GM19438 (cell line): ENCODE measurements at regions not wholly inside any gene's neighbourhood (a gene's known extent, or its start where the extent isn't known, plus 50 kb on each side); places are given as distances from the start of the nearest gene placed in this dataset.

Source experiments
- ATAC-seq: cut with Tn5 transposase; IDR thresholded peaks from one replicate; pipeline ENCODE4 v1.9.1; 2021; ENCODE audit warnings: low read depth; ENCODE audit not compliant: unreplicated experiment

DNA sequence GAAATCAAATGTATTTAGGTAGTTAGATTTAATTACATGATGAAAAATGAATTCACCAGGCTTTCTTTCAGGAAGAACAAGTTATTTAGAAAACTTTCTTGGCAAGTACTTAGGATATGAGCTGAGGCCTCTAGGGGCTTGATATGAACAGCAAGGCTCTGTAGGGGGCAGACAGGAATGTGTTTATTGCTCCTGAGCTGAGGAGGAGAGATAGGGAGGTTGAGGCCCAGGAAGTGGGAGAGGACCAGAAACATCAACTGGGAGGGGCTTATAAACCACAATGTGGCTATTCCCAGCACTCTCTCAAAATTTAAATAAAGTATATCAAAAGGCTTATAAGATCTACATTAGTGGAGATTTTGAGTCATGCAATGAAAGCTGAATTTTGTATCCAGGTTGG, 154.0 kb upstream of the MAF start:
- ATAC-seq, result no peak

DNA sequence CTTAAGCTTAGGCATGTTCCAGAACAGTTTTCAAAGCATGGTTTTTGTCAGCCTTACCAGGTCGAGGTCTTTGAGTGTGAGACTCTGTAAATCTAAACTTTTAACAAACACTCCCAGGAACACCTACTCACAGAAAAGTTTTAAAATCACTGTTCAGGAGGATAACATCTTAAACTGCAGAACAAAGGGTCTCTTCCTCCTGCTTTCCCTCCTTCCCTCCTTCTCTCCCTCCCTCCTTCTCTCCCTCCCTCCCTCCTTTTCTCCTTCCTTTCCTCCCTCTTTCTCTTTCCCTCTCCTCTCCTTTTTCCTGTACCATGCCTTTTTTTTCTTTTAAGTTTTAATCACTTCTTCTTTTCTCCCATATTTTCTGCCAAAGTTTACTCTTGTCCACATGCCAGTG, 153.5 kb upstream of the MAF start:
- no peak for ATAC-seq

DNA sequence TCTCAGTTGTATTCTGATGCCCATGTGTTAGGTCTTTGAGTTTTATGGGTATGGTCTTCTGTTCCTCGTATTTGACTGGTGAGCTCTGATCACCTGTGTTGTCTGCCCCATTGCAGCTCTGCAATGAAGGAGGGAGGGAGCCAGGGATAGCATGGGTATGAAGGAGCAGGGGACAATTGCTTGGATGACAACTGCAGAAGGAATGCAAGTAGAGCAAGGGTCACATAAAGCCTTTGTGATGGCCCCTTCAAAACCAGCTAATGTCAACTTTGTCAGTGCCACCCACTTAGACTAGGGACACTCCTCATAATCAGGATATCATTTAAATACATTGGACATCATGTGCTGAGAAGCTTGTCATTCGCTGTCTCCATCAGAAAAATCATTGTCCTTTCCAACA, 152.7 kb upstream of the MAF start:
- ATAC-seq, result no peak

DNA sequence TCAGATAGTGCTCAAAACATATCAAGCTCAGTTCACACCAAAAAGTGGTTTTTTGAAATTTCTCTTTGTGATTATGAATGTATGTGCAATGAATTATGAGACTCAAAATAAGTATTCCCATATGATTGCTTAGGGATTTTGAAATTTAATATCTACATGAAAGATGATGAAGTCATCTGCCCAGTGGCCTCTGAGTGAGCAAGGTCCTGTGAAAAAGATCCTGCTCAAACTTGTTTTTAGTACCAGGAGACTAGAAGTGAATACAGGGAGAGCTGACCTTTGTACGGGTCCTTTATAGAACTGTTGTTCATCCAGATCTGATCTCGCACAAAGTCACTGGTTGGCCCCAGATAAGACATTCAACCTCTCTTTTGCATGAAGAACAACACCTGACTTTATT, 151.9 kb upstream of the MAF start:
- no peak for ATAC-seq

DNA sequence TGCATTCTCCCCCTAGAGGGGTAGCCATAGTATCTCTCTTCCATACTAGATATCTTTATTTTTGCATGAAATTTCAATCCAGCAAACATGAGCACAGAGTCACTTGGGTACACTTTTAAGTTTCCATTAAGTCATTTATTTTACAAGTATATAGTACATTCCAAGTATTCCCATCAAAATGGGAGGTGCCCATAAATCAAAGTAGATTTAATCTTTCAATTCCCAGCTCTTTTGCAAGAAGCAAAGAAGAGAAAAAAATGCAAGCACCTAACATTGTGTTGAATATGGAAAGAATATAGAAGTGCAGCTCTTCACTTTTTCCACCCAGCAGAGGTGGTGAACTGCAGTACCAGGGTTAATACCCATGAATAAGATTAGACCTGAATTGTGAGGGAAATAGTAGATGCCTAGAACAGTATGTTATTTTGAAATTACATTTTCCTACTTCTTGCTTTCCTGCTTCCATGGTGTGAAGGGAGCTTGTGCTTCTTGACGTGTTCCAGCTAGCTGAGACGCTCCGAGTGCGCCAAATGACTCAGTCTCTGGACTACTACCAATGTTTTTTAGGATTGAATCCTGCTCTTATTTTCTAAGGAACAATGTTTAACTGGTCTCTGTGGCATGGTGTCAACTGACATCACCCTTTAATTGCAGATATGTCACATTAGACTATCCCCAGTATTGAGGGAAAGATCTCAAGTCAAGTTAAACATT, 151.1 kb upstream of the MAF start:
- ATAC-seq, result no peak

DNA sequence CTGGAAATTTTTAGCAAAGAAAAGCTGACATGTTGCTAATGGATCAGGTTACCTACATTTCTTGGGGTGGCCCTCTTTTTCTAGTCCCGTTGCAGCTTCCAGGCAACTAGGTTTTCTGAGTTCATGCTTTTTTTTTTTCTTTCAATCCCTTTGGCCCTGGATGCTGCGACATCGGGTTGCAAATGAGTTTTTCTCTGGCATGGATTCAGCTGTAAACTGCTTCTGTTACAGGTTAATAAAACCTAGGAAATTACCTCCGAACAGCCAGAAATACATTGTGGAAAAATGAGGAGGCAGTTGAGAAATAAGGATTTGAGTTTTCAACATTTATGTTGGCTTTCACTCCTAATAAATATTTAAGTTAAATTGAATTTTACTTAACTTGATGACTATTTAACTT, 149.8 kb upstream of the MAF start:
- no peak for ATAC-seq

DNA sequence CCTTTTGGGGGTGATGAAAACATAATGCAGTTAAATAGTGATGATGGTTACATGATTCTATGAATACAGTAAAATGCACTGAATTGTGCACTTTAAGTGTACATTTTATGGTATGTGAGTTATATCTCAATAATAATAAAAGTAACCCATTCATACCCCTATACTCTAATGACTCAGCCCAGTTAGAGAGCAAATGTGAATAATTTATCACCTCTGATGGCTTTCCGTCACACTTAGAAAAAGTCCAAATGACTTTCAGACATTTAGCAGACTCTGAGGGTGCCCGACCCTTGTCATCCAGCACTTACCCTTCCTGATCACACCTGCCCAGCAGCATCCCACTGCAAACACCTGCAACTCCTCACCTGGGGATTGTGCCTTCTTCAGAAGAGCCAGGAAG, 148.1 kb upstream of the MAF start:
- no peak for ATAC-seq

DNA sequence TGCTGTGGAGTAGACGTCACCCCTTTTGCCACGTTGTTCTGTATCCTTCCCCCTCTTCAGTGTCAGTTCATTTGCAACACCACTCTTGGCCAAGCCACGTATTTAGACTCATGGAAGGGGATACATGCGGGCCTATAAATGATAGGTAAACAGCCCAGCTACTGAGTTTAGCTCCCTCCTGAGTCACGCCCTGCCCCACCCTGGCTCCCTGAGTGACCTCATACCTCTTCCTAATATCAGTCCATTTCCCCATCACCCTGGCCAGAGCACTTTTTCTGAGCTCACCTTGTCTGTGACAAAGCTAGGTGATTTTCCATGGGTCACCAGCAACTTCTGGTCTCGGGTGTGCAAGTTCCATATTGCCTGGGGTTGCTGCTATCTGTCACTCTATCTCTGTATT, 147.2 kb upstream of the MAF start:
- no peak for ATAC-seq

DNA sequence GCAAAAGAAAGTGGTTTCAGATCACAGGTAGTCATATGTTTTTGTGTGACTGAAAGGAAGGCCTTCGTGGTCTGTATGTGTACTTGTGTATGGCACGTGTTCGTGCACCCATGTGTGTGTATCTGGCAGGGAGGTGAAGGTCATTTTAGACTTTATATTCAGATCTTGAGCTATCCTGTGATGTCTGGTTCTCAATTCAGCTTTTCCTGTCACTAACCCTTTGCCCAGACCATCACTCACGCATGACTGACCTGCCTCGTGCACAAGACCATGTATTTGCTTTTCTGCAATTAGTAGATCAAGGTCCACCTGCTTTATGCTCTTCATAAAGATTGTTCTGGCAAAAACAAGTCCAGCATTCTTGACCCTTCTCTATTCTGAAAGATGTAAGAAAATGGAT, 139.7 kb upstream of the MAF start:
- ATAC-seq, result no peak

DNA sequence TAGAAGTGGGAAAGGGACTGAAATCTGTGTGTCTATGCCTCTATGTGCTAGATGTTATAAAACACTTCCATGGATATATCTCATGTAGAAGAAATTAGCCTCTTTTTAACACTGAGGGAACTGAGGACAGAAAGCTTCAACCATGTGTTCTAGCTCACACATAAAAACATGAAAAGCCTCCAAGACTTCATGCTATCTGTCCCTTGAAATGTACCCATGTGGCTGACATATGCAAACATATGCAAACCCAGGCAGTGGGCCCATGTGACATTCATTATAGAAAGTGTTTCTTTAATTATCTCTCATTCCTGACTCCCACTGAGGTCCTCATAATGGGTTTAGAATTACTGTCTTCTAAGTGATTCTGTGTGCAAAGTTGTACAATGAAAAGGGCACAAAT, 134.7 kb upstream of the MAF start:
- ATAC-seq, result no peak

DNA sequence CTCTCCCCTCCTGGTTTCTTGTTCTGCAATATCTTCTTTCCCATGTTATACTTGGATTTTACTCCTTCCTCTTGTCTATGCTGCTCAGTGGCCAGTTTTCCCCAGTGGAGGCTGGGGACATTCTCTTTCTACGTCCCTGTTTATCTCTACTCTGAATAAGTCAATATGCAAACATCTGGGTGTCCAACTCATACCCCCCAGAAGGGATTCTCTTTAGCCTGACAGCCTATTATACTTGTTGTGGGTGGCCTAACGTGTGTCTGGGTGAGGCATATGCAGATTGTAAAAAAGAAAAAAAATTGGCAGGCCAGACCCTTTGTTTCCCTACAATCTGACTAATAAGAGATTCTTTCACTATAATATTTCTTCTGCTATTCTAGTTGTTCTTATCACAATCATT, 134.2 kb upstream of the MAF start:
- no peak for ATAC-seq

DNA sequence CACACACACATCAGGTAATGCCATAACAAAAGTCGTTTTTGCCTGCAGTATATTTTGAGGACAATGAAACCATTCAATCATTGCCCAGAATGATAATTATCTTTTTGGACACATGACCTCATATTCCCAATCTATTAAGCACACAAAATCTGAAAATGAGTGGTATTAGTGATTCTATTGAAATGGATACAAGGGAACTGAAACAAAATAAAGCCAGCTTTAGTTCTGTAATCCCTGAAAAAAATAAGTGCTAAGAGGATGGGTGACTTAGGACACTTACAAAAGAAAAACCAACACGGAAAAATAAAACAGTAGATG, 128.3 kb upstream of the MAF start:
- no peak for ATAC-seq

DNA sequence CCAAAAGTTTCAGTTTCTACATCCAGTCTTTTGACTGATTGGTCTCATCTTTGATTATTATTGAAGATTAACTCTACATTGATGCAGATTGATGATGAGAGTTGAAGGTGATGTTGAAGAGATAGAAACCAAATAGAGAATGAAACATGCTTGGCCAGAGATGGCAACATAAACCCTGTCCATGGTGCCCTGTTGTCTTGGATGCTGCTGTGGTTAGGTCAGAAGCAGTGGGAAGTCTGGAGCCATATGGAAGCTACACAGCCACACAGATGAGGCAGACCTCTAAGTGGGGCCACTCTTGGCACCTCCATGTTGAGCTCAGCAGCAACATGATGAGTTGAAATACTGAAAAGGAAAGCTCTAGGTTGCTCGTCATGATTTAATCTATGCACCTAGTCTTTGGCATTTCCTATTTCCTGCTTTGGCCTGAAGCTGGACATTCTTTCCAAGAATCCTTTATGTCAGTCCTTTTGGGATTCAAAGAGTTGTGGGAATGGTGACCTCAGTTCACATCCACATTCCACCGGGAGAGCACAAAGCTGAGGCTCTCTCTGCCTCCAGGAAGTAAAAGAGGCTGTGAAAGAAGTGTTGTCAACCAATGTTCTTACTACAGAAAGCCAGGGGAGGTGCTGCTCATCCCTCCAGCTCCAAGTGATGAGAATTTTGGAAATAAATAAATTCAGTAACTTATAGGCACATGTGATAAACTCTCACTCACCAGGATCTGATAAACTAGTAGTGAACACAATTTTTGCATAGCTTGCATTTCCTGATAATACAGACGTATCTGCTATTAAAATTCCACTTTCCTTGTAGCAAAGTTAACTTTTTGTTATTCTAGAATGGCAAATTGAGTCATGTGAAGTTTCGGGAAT, 127.7 kb upstream of the MAF start:
- no peak for ATAC-seq

DNA sequence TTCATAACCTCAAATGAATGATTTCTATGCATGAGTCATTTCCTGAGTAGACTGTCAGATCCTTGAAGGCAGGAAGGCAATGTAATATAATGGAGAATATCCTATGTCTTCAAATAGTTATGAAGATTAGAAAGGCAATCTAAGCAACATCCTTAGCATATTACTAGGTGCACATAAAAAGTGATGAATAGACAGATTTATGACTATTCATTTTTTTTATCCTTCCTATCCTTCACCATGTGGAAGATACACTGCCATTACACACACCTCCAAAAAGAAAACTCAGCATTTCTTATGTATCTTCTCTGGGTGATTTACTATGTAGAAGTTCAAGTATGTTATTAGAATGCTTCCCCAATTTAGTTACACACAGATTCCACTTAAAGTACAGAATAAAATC, 126.4 kb upstream of the MAF start:
- ATAC-seq, result no peak

DNA sequence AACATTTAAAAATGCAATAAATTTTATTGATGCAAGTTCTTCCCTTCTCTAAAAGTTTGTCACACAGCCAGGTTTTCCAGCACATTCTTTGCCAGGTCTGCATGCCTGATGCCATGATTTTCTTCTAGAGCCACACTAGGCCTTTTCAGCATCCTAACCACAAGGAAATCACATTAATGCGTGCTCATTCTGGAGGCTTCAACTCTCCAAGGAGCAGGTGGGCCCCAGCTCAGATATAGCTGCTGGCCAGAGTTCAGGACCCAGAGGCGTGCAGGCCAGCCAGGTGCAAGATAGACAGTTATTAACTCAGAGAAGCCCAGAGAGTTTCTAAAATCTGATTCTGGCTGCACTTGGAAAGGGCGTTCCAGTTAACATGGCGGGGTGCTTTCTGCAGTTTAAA, 124.5 kb upstream of the MAF start:
- ATAC-seq, result no peak

DNA sequence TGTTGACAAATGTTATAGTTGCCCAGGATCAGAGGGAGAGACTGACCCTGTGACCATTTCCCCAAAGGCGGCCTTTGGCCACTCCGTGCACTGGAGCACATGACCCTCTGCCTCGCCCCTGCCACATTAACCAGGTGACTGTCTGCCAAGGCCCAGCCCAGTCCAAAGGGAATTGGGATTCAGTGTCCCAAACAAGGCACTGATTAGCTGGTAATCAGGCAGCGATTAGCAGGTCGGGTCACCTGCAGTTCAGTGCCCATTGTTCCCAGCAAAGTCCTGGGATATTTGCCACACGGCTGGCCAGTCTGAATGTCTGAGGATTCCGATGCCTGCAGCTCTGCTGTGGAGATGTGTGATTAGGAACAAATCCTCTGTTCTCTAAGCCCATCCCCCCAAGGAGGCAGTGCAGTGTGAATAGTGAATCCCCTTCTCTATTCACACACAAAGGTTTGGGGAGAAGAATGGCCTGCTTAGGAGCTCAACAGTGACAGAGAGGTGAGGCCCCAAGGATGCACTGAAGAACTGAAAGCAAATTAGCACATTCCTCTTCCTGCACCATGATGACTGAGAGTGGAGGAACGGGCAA, 123.1 kb upstream of the MAF start:
- no peak for ATAC-seq

DNA sequence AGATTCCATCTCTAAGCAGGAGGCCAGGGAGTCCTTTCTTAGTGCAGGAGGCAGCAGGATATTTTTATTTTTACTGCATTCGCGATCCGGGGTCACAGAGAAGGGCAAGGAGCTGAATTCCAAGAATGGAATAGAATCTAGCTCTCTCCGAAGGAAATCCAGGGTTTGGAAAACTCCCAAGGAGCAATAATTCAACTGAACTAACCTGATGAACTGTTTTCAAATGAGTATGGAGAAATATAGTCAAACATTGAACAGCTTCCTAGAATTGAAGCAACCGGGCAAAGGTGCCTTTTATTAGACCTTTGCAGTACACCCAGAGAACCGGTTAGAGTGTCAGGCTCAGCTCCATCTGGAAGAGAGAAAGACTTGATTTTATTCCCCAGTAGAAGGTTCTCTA, 120.7 kb upstream of the MAF start:
- ATAC-seq, result no peak

DNA sequence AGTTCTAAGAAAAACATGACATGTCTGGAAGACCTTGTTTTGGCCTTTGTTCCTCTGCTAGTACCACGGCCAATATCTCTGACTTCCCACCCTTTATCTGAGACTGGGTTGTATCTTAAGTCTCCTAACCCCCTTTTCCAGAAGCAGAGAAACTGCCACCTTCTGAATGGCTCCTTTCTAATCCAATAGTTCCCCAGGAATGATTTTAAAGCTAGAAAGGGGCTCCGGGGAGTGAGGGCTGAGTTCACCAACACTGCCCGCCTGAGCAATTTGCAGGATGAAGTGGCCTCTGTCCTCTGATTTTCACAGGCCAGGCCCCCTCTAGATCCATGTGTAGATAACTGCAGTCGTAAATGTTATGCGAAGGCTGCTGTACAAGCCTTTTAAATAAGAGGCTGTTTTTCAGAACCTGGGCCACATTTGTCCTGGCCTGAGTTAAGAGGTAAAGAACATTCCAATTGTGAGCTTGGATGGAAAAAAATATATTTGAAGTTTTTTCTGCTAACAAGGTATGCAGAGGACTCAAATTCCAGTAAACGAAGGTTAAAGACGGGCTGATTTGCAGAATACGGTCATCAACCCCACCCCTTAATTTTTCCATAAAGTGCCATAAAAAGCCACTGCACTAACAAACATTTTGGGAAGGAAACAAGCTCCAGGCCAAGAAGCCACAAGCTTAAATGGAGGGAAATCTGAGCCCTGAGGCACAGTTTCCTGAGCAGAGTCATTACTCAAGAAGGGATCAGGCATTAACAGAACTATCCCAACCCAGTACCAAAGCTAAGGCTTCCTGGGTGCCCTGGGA, 117.0 kb upstream of the MAF start:
- no peak for ATAC-seq

DNA sequence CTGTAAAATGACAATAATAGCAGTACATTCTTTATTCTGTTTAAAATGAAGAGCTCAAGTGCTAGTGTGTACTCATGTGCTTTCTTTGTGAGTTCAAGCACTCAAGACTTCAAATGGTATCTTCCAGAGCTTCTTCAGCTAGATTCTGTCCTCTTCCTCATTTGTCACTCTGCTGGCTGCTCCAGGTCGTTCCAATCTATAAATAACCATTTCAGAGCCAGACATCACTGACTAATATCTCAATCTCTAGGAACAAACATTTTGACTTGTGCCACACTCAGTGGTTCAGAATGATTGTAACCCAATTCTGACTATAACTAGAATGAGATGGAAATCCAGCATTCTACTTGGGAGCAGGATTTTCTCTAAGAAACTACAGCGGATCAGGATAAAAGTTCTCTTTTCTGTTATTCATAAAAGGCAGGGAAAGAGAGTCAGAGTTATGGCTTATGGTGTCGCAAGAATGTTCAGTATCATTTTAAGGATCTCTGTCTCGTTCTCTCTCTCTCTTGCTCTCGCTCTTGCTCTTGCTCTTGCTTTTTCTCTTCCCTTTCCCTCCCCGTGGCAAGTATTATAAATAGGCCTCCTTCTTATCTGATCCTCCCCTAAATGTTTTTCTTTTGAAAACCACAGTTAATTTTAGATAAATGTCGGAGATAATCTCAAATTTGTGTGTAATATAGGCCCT, 116.3 kb upstream of the MAF start:
- ATAC-seq, result no peak

DNA sequence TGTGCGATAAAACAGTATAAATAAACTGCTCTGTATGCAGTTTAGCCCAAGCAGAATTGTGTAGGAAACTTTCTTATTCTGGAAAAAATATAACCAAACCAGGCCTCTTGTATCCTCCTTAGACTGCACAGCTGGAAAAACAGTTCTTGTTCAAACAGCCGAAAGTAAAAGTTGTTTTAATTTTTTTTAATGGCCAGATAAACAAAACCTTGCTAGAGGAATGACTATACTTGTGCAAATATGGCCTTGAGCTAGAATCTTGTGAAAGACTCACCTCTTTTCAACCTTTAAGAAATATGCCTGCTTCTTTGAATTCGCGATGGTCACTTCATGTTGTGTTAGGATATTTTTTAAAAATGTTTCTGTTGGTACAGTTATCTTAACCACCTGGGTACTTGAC, 114.5 kb upstream of the MAF start:
- no peak for ATAC-seq

DNA sequence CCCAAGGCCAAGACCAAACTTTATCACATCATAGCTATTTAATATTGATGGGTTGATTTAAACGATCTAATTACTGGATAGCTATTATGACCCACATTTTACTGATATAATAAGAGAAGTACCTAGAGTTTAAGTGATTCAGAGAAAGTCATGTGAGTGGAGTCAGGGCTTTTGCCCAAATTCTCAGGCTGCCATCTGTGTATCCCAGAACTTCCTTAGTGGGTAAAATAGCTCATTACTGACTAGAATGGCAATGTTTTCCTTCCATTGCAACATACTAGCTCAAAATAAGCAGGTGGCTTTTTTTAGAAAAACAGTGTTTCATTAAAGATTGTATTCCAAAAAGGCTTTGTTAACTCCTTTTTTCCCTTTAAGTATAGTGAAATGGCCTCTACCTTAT, 113.9 kb upstream of the MAF start:
- ATAC-seq, result no peak
